SJSA1 (cell line): ENCODE measurements at regions not wholly inside any gene's neighbourhood (a gene's known extent, or its start where the extent isn't known, plus 50 kb on each side); places are given as distances from the start of the nearest gene placed in this dataset.
"Not testable (repeated sequence)": the region's sequence is repeated elsewhere in the genome, so short reads cannot be mapped to it uniquely, and the experiment has no call there.

Source experiments
- DNase-seq, 2 experiments: peaks; one replicate each; pipeline ENCODE4 v3.0.0-alpha.2; 2015 to 2020; ENCODE audit warnings: low spot score in 2 of 2, low read depth in 1 of 2
- H3K27ac ChIP-seq: fragments of 250-450 bp; sonication (Bioruptor Pico); 2 replicates; pipeline ENCODE4 v1.5.1; 2020; ENCODE audit warnings: mild to moderate bottlenecking, moderate library complexity
- H3K27me3 ChIP-seq: fragments of 250-450 bp; sonication (Bioruptor Pico); replicated peaks from 2 replicates; pipeline ENCODE4 v1.5.1; 2020; ENCODE audit warnings: mild to moderate bottlenecking, moderate library complexity
- H3K36me3 ChIP-seq: fragments of 250-450 bp; sonication (Bioruptor Pico); 2 replicates; pipeline ENCODE4 v1.5.1; 2020; ENCODE audit warnings: mild to moderate bottlenecking
- H3K4me1 ChIP-seq: fragments of 250-450 bp; sonication (Bioruptor Pico); replicated peaks from 2 replicates; pipeline ENCODE4 v1.6.1; 2021; ENCODE audit warnings: mild to moderate bottlenecking
- H3K4me3 ChIP-seq: fragments of 250-450 bp; sonication (Bioruptor Pico); 2 replicates; pipeline ENCODE4 v1.5.1; 2020; ENCODE audit warnings: mild to moderate bottlenecking
- H3K9me3 ChIP-seq: fragments of 250-450 bp; sonication (Bioruptor Pico); replicated peaks from 2 replicates; pipeline ENCODE4 v1.5.1; 2020; ENCODE audit warnings: mild to moderate bottlenecking

GRCh38 chr5:99161538-99161937 is 232.7 kb upstream of the CHD1 start:
- not testable (repeated sequence) for H3K4me1 ChIP-seq, H3K27me3 ChIP-seq, DNase-seq, H3K4me3 ChIP-seq, H3K27ac ChIP-seq, H3K9me3 ChIP-seq, H3K36me3 ChIP-seq

- DNase-seq, result no peak
- no peaks in the 10 kb centered on the region for H3K27me3 ChIP-seq
- no peak overlapping the region for H3K27ac ChIP-seq
- H3K36me3 ChIP-seq, result no peaks in the 10 kb centered on the region
- no peak overlapping the region for H3K4me3 ChIP-seq
- H3K9me3 ChIP-seq, result no peaks in the 10 kb centered on the region
- H3K4me1 ChIP-seq, result no peaks in the 10 kb centered on the region
Measured at GRCh38 chr5:99156688-99157087, 227.9 kb upstream of the CHD1 start.

- not testable (repeated sequence) for H3K4me3 ChIP-seq, H3K36me3 ChIP-seq, H3K27me3 ChIP-seq, H3K4me1 ChIP-seq, DNase-seq, H3K27ac ChIP-seq, H3K9me3 ChIP-seq
Measured at GRCh38 chr5:99143283-99143795, 214.5 kb upstream of the CHD1 start.

GRCh38 chr5:99141534-99142128 is 212.8 kb upstream of the CHD1 start:
- Histone ChIP-seq H3K4me3 (no peak overlapping the region), H3K4me1 (no peaks in the 10 kb centered on the region), H3K36me3 (no peaks in the 10 kb centered on the region)

GRCh38 chr5:99138911-99139310 is 210.1 kb upstream of the CHD1 start:
- no peaks in the 10 kb centered on the region for H3K4me1 ChIP-seq
- H3K27ac ChIP-seq, result no peak overlapping the region
- H3K9me3 ChIP-seq, result 0 out of 2 replicates have a peak, but pooled peaks cover 2% of the 10 kb centered on the region
- H3K36me3 ChIP-seq, result no peaks in the 10 kb centered on the region
- no peak overlapping the region for H3K4me3 ChIP-seq
- DNase-seq, result no peak
- H3K27me3 ChIP-seq, result no peaks in the 10 kb centered on the region; the same call in 1 of the 2 replicates

More at GRCh38 chr5:99141534-99142128, 212.8 kb upstream of the CHD1 start:
- Histone ChIP-seq H3K27me3 (no peaks in the 10 kb centered on the region), H3K27ac (no peak overlapping the region), H3K9me3 (0 out of 2 replicates have a peak, but pooled peaks cover 2% of the 10 kb centered on the region)
- no peak for DNase-seq

GRCh38 chr5:99133921-99134320 is 205.1 kb upstream of the CHD1 start:
- no peaks in the 10 kb centered on the region for H3K9me3 ChIP-seq
- no peaks in the 10 kb centered on the region for H3K36me3 ChIP-seq
- H3K27ac ChIP-seq, result no peak overlapping the region
- H3K27me3 ChIP-seq, result no peaks in the 10 kb centered on the region; the same call in 1 of the 2 replicates
- no peak for DNase-seq
- no peak overlapping the region for H3K4me3 ChIP-seq
- no peaks in the 10 kb centered on the region for H3K4me1 ChIP-seq

GRCh38 chr5:99129768-99130501 is 201.1 kb upstream of the CHD1 start:
- no peak for DNase-seq
- Histone ChIP-seq H3K27ac (no peak overlapping the region), H3K4me3 (no peak overlapping the region)

GRCh38 chr5:99122976-99123375 is 194.2 kb upstream of the CHD1 start:
- Histone ChIP-seq H3K36me3 (no peaks in the 10 kb centered on the region), H3K4me3 (no peak overlapping the region), H3K9me3 (no peaks in the 10 kb centered on the region), H3K4me1 (no peaks in the 10 kb centered on the region), H3K27ac (no peak overlapping the region), H3K27me3 (no peaks in the 10 kb centered on the region)
- no peak for DNase-seq

More at GRCh38 chr5:99129768-99130501, 201.1 kb upstream of the CHD1 start:
- no peaks in the 10 kb centered on the region; the same call in 1 of the 2 replicates for H3K27me3 ChIP-seq
- H3K4me1 ChIP-seq, result no peaks in the 10 kb centered on the region
- H3K36me3 ChIP-seq, result no peaks in the 10 kb centered on the region
- no peaks in the 10 kb centered on the region for H3K9me3 ChIP-seq

- Histone ChIP-seq H3K9me3 (no peaks in the 10 kb centered on the region), H3K4me1 (no peaks in the 10 kb centered on the region), H3K4me3 (no peak overlapping the region), H3K27me3 (no peaks in the 10 kb centered on the region), H3K27ac (no peak overlapping the region), H3K36me3 (no peaks in the 10 kb centered on the region)
- DNase-seq, result no peak
Measured at GRCh38 chr5:99119326-99119725, 190.5 kb upstream of the CHD1 start.

- H3K4me3 ChIP-seq, result no peak overlapping the region
- H3K27me3 ChIP-seq, result no peaks in the 10 kb centered on the region
- H3K27ac ChIP-seq, result no peak overlapping the region
- H3K9me3 ChIP-seq, result no peaks in the 10 kb centered on the region
- no peaks in the 10 kb centered on the region for H3K4me1 ChIP-seq
- DNase-seq, result no peak
- no peaks in the 10 kb centered on the region for H3K36me3 ChIP-seq
Measured at GRCh38 chr5:99116526-99116925, 187.7 kb upstream of the CHD1 start.

- Histone ChIP-seq H3K9me3 (no peaks in the 10 kb centered on the region), H3K36me3 (no peaks in the 10 kb centered on the region), H3K27ac (no peak overlapping the region), H3K4me3 (no peak overlapping the region), H3K27me3 (no peaks in the 10 kb centered on the region), H3K4me1 (no peaks in the 10 kb centered on the region)
- DNase-seq, result no peak
Measured at GRCh38 chr5:99109894-99110293, 181.1 kb upstream of the CHD1 start.

GRCh38 chr5:99105216-99105615 is 176.4 kb upstream of the CHD1 start:
- Histone ChIP-seq H3K9me3 (no peaks in the 10 kb centered on the region), H3K36me3 (no peaks in the 10 kb centered on the region), H3K27me3 (no peaks in the 10 kb centered on the region), H3K27ac (no peak overlapping the region), H3K4me1 (no peaks in the 10 kb centered on the region), H3K4me3 (no peak overlapping the region)
- DNase-seq, result no peak

- Histone ChIP-seq H3K36me3 (no peaks in the 10 kb centered on the region), H3K27ac (no peak overlapping the region), H3K4me1 (no peaks in the 10 kb centered on the region), H3K27me3 (no peaks in the 10 kb centered on the region), H3K4me3 (no peak overlapping the region), H3K9me3 (no peaks in the 10 kb centered on the region)
- DNase-seq, result peak in 1 of 2 experiments; percentile 26
Measured at GRCh38 chr5:99104538-99105132, 175.8 kb upstream of the CHD1 start.

- H3K9me3 ChIP-seq, result no peaks in the 10 kb centered on the region
- no peak overlapping the region for H3K4me3 ChIP-seq
- no peak overlapping the region for H3K27ac ChIP-seq
- H3K27me3 ChIP-seq, result no peaks in the 10 kb centered on the region
- no peak for DNase-seq
- H3K4me1 ChIP-seq, result no peaks in the 10 kb centered on the region
- H3K36me3 ChIP-seq, result no peaks in the 10 kb centered on the region
Measured at GRCh38 chr5:99102073-99102697, 173.4 kb upstream of the CHD1 start.
